Ovary (tissue), 3 donors: ENCODE measurements at regions not wholly inside any gene's neighbourhood (a gene's known extent, or its start where the extent isn't known, plus 50 kb on each side); places are given as distances from the start of the nearest gene placed in this dataset.

Experiments
- CTCF ChIP-seq, 3 donors: fragments of 450-650 bp in 2 of 3; fragments of 200-600 bp in 1 of 3; IDR thresholded peaks; one replicate each; pipeline versions ENCODE4 v1.5.1 to v1.8.0; 2016 to 2022; ENCODE audit warnings: antibody characterized with exemption in 3 of 3, mild to moderate bottlenecking in 1 of 3
- EP300 ChIP-seq: sonication (generic); formaldehyde crosslinking; IDR thresholded peaks from one replicate; pipeline ENCODE4 v1.6.1; 2017; ENCODE audit warnings: antibody characterized with exemption
- POLR2A ChIP-seq: fragments of 450-650 bp; IDR thresholded peaks from one replicate; pipeline ENCODE4 v1.6.1; 2017; ENCODE audit warnings: antibody characterized with exemption, mild to moderate bottlenecking, moderate library complexity
- donor health status: DM: no; HTN: no; CAD: no.

- TF ChIP-seq CTCF (IDR thresholded peaks at IDR 0.05) (no peak), POLR2A (no peak), EP300 (no peak)
These were observed 1131.5 kb downstream of the PCDH18 start for GRCh38 chr4:136400829-136401228.
